ENCODE measurements at regions not wholly inside any gene's neighbourhood (a gene's known extent, or its start where the extent isn't known, plus 50 kb on each side); places are given as distances from the start of the nearest gene placed in this dataset.

GRCh38 chr2:84292545-84292944, 166.5 kb downstream of the SUCLG1 start:
- TF ChIP-seq POLR2AphosphoS5 (IDR thresholded peaks at IDR 0.05; ENCODE audit: borderline replicate concordance, low read depth, low read length) (no peak), EZH2 (IDR thresholded peaks at IDR 0.05) (no peak)

All from SK-N-MC (cell line).